MV-4-11 (cell line): ENCODE measurements at regions not wholly inside any gene's neighbourhood (a gene's known extent, or its start where the extent isn't known, plus 50 kb on each side); places are given as distances from the start of the nearest gene placed in this dataset.
"Not testable (repeated sequence)": the region's sequence is repeated elsewhere in the genome, so short reads cannot be mapped to it uniquely, and the experiment has no call there.

ENCODE experiments used
- DNase-seq: peaks from one replicate; lab custom pipeline; 2025; lab: John Stamatoyannopoulos, UW

DNA sequence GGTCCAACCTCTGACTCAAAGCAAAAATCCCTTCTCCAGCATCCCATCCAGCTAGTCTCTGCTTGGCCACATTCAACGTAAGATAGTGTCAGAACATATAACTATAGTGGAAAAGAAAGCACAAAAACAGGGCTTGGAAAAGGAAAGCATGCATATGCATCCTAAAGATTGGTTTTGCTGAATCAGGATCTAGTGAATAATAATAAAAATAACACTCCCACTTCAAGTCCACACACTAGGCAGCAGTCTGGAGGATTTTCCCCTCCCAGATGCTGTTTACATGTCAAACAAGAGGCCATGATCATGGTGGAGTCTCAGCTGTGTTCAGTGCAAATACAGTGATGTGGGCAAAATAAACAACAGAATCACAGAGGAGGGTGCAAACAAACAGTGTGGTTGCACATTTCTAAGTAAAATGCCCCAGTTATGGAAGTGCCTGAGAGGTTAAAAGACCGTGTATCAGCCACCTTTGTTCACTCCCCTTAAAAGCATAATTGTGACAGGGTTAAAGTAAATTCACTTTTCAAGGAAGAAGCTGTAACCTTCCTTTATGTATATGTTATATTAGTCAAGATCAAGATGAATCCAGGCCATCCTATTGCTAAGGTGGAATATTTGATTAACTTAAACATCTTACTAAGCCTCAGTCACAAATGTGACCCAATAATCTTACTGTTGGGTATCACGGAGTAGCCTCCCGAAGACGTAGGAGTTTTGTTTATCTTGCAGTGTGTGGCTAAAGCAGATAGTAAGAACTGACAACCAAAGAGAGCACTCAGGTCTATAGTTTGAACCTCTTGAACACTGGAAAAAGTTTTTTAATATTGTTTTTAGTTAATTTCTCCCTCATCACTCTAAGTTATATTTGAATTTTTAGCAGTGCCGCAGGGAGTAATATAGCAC, 424.5 kb downstream of the SOX2 start:
- no peak for DNase-seq

DNA sequence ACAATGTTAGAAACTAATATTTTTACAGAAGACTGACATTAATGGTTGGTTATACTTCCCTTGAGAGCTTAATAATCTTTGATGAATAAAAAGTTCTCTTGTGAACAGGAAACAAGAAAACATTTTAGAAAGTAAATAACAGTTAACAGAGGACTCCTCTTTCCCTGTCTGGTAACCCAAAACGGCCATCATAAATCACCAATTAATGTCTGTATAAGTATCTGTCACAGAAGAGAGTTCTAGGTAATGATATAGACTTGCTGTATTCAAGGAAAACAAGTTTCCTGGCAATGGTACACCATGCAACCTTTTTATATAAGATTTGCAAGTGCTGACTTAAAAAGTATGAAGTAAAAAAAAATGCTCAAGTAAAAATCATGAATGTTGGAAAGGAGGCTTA, 426.7 kb downstream of the SOX2 start:
- no peak for DNase-seq

DNA sequence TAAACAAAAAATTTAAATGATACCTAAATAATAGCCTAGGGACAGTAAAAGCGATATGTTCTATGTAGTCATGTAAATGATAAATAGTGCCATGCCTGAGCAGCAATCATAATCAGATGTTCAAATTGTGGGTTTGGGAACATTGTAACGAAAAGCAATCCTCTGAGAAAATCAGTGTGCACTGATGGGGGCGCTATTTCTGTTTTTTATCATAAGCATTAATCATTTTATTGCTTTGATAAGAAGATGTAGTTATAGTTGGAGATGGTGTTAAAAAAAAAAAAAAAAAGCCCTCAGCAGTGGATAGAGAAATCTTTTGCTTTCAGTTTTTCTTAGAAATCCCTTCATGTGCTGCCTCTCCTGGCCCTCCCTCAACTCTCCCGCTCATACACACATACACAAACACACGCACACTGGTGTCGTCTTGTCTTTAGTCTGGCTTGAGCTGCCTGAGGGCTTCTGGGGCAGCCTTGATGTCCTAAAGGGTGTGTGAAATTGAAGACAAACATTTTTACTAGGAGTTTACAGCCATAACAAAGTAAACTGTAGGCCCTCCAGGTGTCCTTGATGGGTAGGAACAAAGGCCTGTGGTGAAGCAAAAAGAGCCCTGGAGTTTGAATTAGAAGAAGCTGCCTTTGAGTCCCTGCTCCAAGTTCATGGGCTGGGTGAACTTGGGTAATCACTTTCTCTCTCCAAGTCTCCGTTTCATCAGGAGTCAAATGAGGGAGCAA, 428.1 kb downstream of the SOX2 start:
- no peak for DNase-seq

DNA sequence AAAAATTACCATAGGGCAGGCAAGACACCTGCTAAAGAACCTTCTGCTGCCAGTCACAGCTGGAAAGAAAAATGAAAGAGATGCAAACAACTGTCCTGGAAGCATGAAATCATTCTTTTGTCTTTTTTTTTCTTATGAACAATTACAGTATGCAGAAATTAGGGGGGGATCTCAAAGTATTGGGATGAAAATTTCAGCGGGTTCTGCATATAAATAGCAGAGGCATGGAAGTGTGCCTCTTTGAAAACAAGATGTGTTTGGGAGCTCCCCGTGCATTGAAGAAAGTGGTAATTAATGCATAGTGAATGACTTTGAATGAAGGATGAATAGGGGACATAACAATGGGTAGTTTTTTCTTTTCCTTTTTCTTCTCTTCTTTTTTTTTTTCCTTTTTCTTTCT, 431.2 kb downstream of the SOX2 start:
- no peak for DNase-seq

DNA sequence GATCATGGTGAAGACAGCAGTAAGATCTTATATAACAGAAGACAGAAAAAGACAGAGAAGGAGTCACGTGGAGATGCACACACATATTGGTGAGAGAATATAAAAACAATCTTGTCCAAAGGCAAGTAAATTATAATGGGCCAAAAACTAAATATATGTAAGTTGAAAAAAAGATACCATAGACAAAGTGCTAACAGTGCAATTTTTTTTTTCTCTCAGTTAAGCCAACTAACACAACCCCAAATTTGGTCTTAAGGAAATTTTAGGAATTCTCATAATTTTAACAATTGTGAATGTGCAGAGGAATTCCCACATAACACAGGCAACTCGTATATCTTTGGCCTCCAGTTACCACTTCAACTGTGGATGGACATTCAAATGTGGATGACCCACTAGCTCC, 432.2 kb downstream of the SOX2 start:
- DNase-seq = no peak

DNA sequence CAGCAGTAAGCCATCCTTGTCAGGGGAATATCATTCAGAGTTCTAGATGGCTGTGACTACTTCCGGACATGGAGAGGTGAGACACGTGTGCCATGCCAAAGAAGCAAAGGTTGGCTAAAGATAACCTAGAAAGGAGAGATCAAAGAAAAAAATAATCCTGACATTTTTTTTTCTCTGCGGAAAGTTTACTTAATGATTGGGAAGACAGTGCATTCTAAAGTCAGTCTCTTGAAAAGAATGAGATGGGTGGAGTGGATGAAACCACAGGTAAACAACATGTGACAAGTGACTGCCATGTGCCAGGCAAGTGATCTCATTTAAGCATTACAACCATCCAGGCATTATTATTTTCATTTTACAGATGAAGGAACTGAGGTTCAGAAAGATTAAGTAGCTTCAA, 436.6 kb downstream of the SOX2 start:
- no peak for DNase-seq

DNA sequence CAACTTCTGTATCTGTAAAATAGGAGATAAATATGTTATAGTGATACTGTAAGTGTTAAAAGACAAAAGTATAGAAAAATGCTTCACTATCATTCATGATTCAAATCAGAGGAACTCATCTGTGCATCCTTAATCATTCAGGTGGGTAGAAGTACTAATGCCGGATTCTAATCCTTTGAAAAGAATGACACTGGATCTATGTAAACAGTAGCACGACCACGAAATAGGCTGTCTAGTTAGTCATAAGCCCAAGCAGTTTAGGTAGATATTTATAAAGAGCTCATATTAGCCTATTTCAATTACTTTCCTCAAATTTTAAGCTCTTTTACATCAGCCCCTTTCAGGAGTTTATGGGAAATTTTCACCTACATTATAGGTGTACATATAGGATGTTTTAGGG, 437.9 kb downstream of the SOX2 start:
- no peak for DNase-seq

DNA sequence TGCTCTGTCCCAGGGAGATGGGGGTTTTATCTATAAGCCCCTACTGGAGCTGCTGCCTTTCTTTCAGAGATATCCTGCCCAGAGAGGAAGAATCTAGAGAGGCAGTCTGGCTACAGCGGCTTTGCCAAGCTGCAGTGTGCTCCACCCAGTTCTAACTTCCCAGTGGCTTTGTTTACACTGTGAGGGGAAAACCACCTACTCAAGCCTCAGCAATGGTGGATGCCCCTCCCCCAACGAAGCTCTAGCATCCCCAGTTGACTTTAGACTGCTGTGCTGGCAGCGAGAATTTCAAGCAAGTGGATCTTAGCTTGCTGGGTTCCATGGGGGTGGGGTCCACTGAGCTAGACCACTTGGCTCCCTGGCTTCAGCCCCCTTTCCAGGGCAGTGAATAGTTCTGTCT, 444.6 kb downstream of the SOX2 start:
- DNase-seq = not testable (repeated sequence)

DNA sequence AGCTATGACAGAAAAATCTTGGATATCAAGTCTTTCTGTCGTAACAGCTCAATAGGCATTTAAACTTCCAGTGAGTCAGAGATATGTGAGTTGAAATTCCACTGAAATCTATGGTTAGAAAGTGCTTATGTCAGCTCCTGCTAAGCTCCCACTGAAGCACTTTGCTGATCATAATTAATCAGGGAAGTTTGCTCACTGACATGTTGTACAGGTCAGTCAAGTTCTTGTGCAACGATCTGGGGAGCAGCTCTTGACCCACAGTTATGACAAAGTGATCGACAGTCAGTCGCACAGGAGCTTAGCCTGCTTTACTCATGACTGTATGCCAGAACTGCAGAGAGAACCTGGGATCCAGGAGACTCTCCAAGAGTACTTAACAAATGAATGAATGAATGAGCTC, 453.5 kb downstream of the SOX2 start:
- DNase-seq = no peak

DNA sequence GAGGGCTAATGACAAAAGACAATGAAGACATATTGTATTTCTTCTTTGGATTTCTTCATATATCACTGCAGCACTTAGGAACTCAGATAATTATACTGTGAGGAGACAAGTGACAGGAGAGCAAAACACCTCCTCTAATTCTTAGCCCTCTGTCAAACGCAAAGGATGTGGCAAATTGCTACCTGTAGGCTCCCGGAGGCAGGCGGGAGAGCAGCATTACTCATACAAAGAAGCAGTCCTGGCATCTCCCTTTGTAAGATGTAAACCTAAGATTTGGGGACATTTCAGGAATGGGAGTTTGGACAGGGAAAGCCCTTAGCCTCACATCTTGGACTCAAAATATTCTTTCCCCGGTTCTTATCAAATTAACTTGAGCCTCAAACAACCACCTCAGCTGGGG, 460.8 kb downstream of the SOX2 start:
- DNase-seq = no peak

DNA sequence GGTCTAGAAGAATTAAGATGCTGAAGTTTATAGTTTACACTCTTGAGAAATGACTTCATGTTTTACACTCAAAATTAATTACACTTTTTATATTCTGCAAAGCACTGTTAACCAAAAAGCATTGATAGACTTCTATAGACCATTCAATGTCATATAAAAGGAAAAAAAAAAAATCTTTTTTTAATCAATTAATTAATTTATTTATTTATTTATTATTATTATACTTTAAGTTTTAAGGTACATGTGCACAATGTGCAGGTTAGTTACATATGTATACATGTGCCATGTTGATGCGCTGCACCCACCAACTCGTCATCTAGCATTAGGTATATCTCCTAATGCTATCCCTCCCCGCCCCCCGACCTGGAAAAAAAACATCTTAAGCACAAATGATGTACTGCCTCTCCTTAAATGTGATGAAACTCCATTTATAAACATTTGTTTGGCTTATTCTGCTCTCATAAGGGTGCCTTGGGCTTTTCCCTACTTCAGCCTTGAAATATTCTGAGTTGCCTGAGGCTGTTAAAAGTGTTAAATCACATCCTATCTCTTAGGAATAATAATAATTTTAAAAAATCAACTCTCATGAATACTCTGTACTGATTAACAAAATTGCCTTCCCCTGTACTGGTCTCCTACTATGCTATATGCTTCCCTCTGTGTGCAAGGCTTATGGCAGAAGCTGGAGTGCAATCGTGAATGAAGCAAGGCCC, 466.9 kb downstream of the SOX2 start:
- no peak for DNase-seq

DNA sequence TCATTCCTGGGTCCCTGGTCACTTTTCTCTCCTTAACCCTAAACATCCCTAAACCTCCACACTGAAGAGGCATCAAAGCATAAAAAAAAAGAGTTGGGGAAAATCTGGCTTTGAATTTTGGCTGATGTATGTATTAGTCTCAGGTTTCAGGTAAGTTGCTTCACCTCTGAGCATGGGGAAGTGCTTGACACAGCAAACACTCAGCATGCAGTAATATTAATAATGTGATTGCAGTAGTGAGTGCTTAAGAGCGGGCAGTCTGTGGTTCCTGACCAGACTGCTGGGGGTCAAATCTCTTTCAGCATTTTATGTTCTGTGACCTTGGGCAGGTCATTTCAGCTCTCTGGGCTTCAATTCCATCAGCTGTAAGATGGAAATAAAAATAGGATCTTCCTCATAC, 467.9 kb downstream of the SOX2 start:
- no peak for DNase-seq

DNA sequence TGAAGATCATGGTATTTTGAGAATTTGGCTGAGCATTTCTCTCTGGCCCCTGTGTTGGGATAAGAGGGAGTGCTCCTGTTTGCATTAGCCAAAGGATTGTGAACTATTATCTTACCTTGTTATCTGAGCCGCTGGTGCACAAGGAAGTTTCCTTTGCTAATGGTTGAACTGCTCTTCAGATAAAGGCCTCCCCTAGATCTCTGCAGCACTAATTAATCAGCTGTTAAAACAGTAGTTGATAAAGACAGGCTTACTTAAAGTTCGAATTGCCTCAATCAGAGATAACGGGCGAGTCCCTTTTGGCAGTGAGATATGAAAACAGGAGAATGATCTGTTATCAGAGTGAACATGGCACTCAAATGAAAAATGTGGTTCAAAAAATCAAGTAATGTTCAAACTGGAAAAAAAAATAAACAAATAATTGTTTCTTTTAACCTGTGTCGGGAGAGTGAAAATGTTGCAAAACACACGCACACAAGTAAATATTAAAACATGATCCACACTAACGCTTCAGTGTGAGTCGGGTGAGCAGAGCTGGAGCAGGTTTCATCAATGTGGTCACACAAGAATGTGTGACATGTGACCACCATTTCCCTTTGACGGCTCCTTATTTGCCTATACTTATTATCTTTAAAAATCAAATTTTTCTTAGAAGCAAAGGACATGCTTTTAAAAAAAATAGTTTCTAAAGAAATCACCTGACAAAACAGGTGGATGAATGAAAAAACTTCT, 469.1 kb downstream of the SOX2 start:
- DNase-seq = no peak

DNA sequence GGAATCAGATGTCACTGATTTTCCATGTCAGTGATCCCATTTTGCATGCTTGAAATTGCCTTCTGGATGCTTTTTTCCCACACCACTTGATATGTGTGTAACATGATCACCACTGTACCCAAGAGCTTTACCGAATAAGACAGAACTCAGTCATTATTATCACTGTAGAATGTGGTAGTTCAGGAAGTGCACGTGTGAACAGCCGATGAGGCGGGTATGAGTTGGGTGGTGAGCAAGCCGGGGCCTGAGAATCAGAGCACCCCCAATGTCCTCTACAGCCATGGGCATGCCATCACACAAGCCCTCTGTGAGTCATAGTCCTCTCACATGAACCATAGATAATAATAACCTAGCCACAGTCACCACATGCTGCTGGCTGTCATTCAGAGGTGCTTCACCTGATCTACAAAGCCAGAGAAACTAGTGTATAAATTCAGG, 470.8 kb downstream of the SOX2 start:
- DNase-seq = no peak

DNA sequence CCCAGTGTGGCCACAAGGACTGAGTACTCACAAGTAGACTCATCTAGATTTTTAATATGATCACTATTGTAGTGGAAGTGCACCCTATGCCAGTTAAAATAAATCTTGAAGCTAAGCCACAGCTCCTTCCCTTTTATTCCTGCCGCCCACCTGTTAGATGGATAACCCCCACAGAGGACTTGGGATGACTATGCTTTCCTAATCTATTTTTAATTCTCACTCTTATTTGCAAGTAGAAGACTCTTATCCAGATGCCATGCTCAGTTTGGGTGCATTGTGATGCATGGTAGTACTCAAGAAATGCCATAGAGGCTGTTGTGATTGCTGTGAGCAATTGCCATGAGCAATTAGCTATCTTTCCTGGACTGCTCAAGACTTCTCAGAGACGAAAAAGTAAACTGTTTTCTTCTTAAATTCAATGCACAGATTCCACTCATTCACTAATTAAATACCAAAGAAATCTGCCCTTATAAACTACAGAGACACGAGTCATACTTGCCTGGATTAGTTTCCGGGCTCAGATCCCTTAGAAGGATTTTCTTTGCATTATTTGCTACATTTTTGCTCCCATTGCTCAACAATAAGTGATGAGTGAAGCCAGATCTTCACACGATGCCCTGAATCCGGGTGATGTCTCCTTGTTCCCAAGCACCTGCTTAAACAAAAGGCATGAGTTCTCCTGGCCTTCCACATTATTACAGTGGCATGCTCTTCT, 472.1 kb downstream of the SOX2 start:
- DNase-seq = no peak

DNA sequence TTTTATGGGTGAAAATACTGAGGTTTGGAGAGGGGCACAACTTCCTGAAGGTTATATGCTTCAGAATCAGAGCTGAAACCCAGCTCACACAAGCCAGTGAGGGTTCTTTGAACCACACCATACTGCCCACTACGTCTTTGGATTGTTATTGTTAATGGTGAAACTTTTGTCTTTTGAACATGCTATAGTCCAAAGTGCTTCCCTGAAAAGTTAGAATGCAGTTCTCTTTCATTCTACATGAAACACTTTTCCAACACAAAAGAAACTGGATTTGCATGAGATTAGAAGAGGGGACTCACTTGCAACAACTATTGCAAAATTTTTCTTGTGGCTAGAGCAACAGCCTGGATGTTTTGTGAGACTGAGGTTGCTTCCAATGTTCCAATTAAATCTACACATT, 473.6 kb downstream of the SOX2 start:
- no peak for DNase-seq

DNA sequence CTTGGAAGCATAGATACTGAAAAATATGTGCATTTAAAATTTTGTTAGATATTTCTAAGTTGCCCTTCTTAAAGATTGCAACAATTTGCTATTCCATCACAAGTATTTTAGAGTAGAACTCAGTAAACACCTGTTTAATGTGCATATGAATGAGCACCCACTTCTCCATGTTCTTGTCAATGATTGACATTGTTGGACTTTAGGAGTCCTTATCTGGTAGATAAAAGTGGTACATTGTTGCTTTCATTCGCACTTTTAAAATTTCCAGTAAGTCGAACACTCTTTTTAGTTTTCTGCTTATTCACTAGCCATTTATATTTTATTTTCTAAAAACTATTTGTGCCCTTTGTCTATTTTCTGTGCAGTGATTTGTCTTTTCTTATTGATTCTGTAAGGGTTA, 478.3 kb downstream of the SOX2 start:
- DNase-seq = no peak

DNA sequence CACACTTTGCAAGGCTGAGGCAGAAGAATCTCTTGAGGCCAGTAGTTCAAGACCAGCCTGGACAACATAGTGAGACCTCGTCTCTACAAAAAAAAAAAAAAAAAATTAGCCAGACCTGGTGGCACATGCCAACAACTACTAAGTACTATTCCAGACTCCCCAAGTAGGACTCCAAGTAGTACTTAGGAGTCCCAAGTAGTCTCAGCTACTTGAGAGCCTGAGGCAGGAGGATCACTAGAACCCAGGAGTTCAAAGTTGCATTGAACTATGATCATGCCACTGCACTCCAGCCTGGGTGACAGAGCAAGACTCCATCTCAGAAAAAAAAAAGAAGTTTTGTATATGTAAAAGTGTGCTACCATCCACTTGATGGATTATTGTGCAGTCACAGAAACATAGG, 486.6 kb downstream of the SOX2 start:
- no peak for DNase-seq

DNA sequence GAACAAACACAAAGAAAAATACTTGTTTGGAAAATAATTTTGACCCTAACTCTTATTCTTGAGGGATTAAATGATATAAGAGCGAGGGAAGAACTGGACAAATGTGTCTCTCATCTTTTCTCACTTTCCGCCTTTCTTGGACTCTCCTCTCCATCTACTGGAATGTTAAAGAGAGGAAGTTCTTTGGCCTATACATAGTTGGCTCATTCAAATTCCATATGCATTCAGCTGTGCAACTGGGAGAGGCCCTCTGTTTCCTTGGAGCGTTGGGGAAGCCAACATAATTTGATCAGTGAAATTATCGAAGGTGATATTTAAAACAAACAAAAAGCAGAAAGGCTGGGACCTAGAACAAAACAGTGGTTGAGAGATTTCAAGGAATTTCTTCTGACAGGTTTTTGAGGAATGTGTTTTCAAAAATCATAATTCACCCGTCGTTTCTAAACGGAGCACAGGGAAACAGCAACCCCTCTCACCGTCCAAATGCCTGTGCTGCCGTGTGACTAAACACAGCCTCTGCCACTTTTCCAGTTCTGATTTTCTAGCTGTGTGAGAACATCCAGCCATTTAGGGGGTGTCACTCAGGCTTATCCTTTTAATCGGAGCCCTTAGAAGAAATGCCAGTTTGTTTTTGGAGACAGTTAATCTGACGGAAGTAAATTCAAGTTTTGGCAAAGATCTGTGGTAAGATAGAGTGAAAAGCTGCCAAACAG, 489.9 kb downstream of the SOX2 start:
- DNase-seq = no peak

DNA sequence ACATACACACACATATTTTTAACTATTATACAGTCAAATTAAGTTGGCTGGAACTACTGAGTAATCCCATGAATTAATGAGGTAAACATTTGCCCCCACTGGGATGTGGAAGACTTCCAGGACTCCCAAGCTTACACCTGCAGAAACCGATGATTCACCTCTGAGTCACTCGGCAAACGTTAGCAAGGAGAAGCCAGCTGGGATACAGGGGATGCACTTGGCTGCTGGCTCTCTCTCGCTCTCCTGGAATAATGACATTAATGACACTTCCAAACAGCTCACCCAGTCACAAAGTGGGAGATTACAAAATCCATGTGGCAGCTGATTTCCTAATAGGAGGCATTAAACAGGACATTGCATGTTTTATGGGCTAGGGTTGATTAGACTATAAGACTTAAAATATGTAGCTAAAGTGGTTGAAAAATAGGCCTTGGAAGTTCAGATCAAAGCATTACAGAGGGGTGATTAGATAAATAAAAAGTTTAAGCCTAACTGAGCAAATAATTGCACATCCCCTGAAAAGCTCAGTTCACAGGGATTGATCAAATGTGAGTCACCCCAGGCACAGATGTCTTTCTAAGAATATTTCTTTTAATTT, 500.9 kb downstream of the SOX2 start:
- DNase-seq = no peak
